HL-60/S4 (cell line): ENCODE measurements at regions not wholly inside any gene's neighbourhood (a gene's known extent, or its start where the extent isn't known, plus 50 kb on each side); places are given as distances from the start of the nearest gene placed in this dataset.

Experiments
- in situ Hi-C: fragments of 300-500 bp; cut with MboI; formaldehyde crosslinking; loops from 2 replicates; pipeline ENCODE4 v1.14.3; 2022; ENCODE audit warnings: low sequenced_read_pairs

- in situ Hi-C loops, result no loop called here
Observed at GRCh38 chr2:161088658-161089350, 71.4 kb upstream of the TANK start.

- in situ Hi-C loops, result no loop called here
Observed at GRCh38 chr2:161090411-161090810, 69.8 kb upstream of the TANK start.

DNA sequence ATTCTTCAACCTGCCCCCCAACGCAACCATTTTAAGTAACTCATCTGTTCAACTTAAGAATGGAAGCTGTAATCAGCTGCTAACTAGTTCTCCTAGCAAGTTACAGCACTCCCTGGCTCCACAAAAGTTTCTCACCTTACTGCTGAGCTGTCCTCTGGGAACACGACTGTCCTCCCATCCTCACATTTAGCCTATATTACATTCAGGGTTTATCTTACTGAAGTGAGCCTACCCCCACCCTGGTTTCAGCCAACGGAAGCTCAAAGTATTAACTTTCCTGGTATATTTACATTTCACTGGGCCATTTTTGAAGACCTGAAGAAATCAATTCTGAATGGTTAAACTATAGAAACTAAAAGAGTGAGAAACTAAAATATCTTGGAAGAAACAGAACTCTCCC is 64.9 kb upstream of the TANK start:
- in situ Hi-C loops, result no loop called here

DNA sequence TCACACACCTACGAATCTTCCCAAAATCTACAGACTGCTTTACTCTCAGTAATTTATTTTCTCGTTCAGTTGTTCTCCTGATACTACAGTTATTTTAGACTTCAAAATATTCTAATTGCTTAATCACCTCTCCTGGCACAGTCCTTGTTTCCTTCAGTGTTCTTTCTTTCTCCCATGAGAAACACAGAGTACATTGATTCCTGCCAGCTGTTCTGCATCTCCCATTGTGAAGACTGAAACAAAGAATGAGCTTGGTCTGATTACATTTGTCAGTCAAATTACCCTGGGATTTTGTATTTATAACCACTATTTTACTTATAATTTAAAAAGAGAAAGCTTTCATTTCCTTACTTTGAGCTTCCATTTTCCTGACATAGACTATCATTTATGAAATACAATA is 63.9 kb upstream of the TANK start:
- in situ Hi-C loops, result no loop called here

DNA sequence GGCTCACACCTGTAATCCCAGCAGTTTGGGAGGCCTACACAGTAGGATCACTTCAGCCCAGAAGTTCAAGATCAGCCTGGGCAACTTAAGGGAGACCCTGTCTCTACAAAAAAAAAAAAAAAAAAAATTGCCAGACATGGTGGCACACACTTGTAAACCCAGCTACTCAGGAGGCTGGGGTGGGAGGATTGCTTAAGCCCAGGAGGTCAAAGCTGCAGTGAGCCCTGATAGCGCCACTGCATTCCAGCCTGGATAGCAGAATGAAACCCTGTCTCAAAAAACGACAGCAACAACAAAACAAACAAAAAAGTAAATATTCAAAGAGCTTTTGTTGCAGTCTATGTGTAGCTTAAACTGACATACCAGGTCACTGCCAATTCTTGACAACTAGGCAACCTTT is 63.1 kb upstream of the TANK start:
- in situ Hi-C loops, result no loop called here

- in situ Hi-C loops, result no loop called here
Observed at GRCh38 chr2:161100211-161100895, 59.9 kb upstream of the TANK start.

DNA sequence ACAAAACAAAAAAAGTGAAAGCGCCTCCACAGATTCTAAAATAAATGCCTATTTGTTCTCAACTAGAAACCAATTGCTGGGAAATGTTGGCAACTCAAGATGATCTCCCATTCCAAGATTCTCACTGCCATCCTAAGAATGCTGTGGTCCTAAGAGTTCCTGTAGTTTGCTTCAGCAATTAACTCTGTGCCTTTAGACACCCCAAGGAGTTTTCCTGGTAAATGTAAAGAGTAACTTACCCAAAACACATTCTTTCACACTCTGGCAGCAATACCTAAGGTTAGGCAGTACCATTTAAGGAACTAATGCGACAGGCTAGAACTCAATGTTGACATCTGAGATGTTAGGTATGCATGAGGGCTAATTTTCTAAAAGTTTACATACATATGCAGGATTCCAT is 58.8 kb upstream of the TANK start:
- in situ Hi-C loops, result no loop called here

GRCh38 chr2:161102770-161103450 is 57.3 kb upstream of the TANK start:
- in situ Hi-C loops, result no loop called here

- in situ Hi-C loops, result no loop called here
Observed at GRCh38 chr2:161103451-161103831, 56.8 kb upstream of the TANK start.

DNA sequence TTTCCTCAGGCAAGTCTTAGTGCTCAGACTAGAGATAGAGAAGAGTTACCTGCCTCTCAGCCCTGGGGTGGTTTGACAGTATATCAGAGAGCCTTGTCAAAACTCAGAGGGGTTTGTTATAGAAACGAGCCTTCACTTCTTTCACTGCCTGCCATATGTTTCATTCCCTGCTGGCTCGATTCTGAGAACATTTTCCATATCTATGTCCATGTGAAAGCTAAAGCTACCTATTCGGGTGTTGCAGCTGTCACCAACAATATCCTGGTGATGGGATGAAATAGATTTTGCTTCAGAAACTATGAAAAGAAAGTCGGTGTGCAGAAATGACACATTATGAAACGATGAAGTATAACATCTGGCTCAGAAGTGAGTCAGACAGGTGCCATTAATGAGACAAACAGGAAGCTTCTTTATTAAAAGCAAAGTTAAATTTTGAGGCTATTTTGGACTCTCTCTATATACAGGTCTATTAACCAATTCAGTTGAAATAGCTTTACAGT is 56.1 kb upstream of the TANK start:
- in situ Hi-C loops, result no loop called here

- in situ Hi-C loops, result no loop called here
Observed at GRCh38 chr2:161107265-161107664, 53.0 kb upstream of the TANK start.
